Cardiac muscle cell (in vitro differentiated cells and primary cell): ENCODE measurements at regions not wholly inside any gene's neighbourhood (a gene's known extent, or its start where the extent isn't known, plus 50 kb on each side); places are given as distances from the start of the nearest gene placed in this dataset.

Experiments used
- DNase-seq, 2 donors: peaks; one replicate each; pipeline versions ENCODE4 v3.0.0 to v3.0.0-alpha.2; 2010 to 2017; ENCODE audit warnings: low read depth in 1 of 2, low spot score in 1 of 2
- H3K27ac ChIP-seq: fragments of 200-600 bp; sonication (generic); 2 replicates; pipeline ENCODE4 v1.5.1; 2016
- H3K27me3 ChIP-seq: fragments of 200-600 bp; sonication (generic); 2 replicates; pipeline ENCODE4 v1.6.0; 2016; ENCODE audit warnings: control low read depth
- H3K36me3 ChIP-seq: fragments of 200-600 bp; sonication (generic); 2 replicates; pipeline ENCODE4 v1.5.1; 2016; ENCODE audit warnings: control low read depth
- H3K4me1 ChIP-seq: fragments of 200-600 bp; sonication (generic); 2 replicates; pipeline ENCODE4 v1.8.1; 2017; ENCODE audit warnings: low read depth, mild to moderate bottlenecking, mixed run types
- H3K4me3 ChIP-seq: fragments of 200-600 bp; sonication (generic); 2 replicates; pipeline ENCODE4 v1.5.1; 2016; ENCODE audit warnings: mild to moderate bottlenecking
- H3K9me3 ChIP-seq: fragments of 200-600 bp; sonication (generic); 2 replicates; pipeline ENCODE4 v1.5.1; 2017; ENCODE audit warnings: low read depth, mild to moderate bottlenecking, control low read depth
- TF ChIP-seq, protein P1 (sequence below): IDR thresholded peaks from 2 replicates; pipeline ENCODE4 v1.5.1; 2012; ENCODE audit warnings: low read depth, mild to moderate bottlenecking, low read length

DNA sequence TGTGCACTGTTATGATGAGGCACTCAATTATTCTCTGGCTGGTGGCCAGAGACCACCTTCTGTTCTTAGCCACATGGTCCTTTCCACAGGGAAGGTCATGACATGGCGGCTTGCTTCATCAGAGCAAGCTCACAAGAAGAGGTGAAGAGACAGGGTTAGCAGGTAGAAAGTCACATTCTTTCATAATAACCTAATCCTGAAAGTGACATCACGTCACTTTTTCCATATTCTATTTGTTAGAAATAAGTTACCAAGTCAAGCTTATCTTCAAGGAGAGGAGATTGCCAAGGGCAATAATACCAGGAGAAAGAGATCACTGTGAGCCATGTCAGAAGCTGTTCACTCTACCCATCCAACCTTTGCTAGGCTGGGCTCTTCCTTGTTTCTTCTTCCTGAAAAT, 139.4 kb downstream of the OSR1 start:
- Histone ChIP-seq H3K27ac (no peak overlapping the region), H3K36me3 (no peaks in the 10 kb centered on the region), H3K9me3 (no peaks in the 10 kb centered on the region), H3K4me3 (no peak overlapping the region), H3K4me1 (peaks cover 14% of the 10 kb centered on the region), H3K27me3 (no peaks in the 10 kb centered on the region)
- no peak for DNase-seq
- TF ChIP-seq, protein P1, sequence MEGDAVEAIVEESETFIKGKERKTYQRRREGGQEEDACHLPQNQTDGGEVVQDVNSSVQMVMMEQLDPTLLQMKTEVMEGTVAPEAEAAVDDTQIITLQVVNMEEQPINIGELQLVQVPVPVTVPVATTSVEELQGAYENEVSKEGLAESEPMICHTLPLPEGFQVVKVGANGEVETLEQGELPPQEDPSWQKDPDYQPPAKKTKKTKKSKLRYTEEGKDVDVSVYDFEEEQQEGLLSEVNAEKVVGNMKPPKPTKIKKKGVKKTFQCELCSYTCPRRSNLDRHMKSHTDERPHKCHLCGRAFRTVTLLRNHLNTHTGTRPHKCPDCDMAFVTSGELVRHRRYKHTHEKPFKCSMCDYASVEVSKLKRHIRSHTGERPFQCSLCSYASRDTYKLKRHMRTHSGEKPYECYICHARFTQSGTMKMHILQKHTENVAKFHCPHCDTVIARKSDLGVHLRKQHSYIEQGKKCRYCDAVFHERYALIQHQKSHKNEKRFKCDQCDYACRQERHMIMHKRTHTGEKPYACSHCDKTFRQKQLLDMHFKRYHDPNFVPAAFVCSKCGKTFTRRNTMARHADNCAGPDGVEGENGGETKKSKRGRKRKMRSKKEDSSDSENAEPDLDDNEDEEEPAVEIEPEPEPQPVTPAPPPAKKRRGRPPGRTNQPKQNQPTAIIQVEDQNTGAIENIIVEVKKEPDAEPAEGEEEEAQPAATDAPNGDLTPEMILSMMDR = no peak

DNA sequence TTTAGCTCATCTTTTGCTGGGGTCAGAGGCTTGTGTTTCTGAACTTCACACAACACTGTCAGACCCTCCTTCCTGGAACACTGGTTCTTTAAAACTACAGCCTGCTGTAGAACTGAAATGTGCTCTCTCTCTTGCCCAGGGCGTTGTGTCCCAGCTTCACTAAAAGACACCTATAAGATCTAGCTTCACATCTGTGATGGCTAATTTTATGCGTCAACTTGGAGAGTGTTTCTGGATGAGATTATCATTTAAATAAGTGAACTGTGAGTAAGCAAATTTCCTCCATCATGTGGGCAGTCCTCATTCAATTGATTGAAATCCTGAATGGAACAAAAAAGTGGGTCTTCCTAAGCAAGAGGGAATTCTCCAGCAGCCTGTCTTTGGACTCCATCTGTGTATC, 140.3 kb downstream of the OSR1 start:
- Histone ChIP-seq H3K4me3 (no peak overlapping the region), H3K27ac (no peak overlapping the region), H3K4me1 (peaks cover 21% of the 10 kb centered on the region), H3K9me3 (no peaks in the 10 kb centered on the region), H3K27me3 (no peaks in the 10 kb centered on the region), H3K36me3 (no peaks in the 10 kb centered on the region)
- DNase-seq = no peak
- TF ChIP-seq, protein P1 = no peak

DNA sequence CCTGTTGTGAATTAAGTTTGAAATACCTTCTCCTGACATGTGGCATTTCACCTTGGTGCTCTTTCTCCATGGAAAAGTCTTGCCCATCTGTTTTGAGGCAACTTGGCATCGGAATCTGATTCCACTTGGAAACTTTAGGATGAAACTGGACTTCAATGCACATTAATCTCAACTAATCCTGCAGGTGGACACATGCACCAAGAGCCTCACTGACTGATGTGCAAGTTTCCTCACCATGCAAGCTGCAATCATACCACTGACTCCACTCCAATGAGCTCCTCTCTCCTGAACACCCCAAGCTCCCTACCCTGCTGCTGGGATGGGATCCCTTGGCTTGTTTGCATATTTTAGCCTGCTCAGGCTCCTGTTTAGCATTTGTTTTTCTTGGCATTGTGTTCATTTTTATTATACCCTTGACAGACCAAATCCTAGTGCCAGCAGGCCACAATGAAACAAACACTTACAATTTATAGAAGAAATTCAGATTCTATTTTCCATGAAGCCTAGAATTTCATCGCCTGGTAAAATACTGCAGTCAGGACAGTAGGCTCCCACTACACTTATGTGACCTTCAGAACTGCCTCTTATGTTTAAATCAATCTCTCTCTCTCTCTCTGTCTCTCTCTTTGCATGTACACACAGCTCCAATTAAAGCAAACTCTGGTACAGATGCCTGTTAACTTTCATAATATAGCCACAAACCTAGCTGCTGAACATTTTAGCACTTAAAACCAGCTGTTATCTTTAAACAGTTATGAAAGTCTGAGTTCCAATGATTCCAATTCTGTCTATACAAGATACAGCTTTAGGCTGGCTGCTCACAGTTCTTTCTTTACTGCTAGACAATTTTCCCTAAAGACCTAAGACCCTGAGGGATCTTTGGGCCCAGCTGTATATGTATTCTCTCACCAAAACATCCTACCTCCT, 141.5 kb downstream of the OSR1 start:
- TF ChIP-seq, protein P1 = no peak
- Histone ChIP-seq H3K27ac (peak overlapping the region; percentile 42), H3K4me3 (no peak overlapping the region), H3K27me3 (no peaks in the 10 kb centered on the region), H3K36me3 (no peaks in the 10 kb centered on the region), H3K9me3 (no peaks in the 10 kb centered on the region), H3K4me1 (peaks cover 21% of the 10 kb centered on the region)
- peak in 1 of 2 donors; percentile 30 for DNase-seq

DNA sequence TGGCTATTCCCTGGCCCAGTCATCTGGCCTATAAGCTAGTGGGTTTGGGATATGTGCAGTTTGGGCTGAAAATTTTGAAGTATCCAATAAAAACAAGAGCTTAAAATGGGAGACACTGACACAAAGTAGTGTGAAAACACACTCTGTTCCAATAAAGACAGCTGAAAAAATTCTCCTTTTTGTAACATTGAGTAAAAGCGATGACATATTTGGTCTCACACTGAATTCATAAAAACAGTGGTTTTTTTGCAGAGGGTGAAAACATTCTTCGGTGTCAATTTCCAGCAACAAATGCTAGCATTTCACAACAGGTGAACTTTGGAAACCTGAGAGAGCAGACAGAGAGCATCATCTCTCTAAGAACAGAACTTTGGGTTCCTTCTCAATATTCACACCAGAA, 142.2 kb downstream of the OSR1 start:
- no peaks in the 10 kb centered on the region for H3K36me3 ChIP-seq
- no peaks in the 10 kb centered on the region for H3K9me3 ChIP-seq
- no peak overlapping the region for H3K27ac ChIP-seq
- TF ChIP-seq, protein P1 = no peak
- no peaks in the 10 kb centered on the region for H3K27me3 ChIP-seq
- peaks cover 21% of the 10 kb centered on the region for H3K4me1 ChIP-seq
- DNase-seq = no peak
- no peak overlapping the region for H3K4me3 ChIP-seq

DNA sequence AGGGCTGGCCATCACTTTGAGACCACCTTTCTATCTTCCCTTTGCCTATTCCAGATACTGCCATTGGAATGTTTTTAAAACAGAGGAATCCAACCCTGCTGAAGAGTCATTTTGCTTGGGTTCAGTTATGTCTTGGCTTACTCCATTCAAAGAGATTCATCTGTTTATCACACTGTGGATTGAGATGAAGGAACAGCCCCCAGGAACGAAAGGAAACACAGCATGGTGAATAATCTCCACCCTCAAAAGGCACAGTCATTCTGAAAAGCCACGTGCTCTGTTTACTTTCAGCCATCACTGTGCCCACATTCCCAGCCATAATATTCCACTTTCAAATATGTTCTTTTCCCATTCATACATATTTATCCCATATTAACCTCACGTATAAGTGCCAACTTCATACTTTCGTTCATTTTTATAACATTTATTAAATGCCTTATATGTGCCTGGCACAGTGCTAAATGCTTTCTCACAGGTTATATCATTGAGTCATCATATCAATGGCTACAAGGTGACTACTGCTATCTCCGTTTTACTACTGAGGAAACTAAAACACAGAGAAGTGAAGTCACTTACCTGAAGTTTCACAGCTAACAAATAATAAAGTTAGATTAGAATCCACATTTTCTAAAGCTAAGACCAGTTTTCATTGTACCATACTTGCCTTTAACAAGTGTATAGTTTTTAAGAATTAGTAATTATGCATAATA, 143.6 kb downstream of the OSR1 start:
- Histone ChIP-seq H3K27ac (peak overlapping the region; percentile 48), H3K36me3 (no peaks in the 10 kb centered on the region), H3K4me3 (no peak overlapping the region), H3K27me3 (no peaks in the 10 kb centered on the region), H3K9me3 (no peaks in the 10 kb centered on the region), H3K4me1 (peaks cover 21% of the 10 kb centered on the region)
- TF ChIP-seq, protein P1 = no peak
- DNase-seq = no peak
